HEK293 (cell line): ENCODE measurements at regions not wholly inside any gene's neighbourhood (a gene's known extent, or its start where the extent isn't known, plus 50 kb on each side); places are given as distances from the start of the nearest gene placed in this dataset.

ENCODE experiments used
- CTCF ChIA-PET: fragments of 350-600 bp; formaldehyde crosslinking; extraction: SDS; loops from one replicate; lab custom pipeline; 2021; ENCODE audit warnings: antibody characterized with exemption; lab: Yijun Ruan, JAX
- POLR2A ChIA-PET: fragments of 300-600 bp; formaldehyde crosslinking; extraction: SDS; loops from one replicate; lab custom pipeline; 2020; ENCODE audit warnings: antibody characterized with exemption, inconsistent platforms; lab: Yijun Ruan, JAX
- H3K27ac ChIP-seq: fragments of 200-500 bp; sonication (Bioruptor generic); 2 replicates; pipeline ENCODE4 v1.5.1; 2014; ENCODE audit warnings: low read depth, low read length, control low read depth, inconsistent platforms; ENCODE audit errors: extremely low read depth
- H3K36me3 ChIP-seq, 2 experiments: fragments of 200-500 bp in 1 of 2; sonication (Bioruptor generic) in 1 of 2; 1 replicate in 1 of 2; 2 replicates in 1 of 2; pipeline ENCODE4 v1.5.1; 2014 to 2017; ENCODE audit warnings: inconsistent platforms in 2 of 2, low read length in 2 of 2; ENCODE audit not compliant: control insufficient read depth in 2 of 2, insufficient read depth in 1 of 2
- H3K4me1 ChIP-seq: fragments of 200-500 bp; sonication (Bioruptor generic); 2 replicates; pipeline ENCODE4 v1.5.1; 2014; ENCODE audit warnings: mild to moderate bottlenecking, low read length, inconsistent platforms; ENCODE audit not compliant: control insufficient read depth, insufficient read depth
- H3K4me3 ChIP-seq: 2 replicates; pipeline ENCODE4 v1.5.1; 2011; ENCODE audit warnings: low read depth, mild to moderate bottlenecking, control low read depth, low read length, moderate library complexity
- H3K9me3 ChIP-seq: fragments of 200-500 bp; sonication (Bioruptor generic); 2 replicates; pipeline ENCODE4 v1.5.1; 2014; ENCODE audit warnings: low read depth, low read length, inconsistent platforms; ENCODE audit not compliant: control insufficient read depth, insufficient read depth
- EGR2 ChIP-seq: fragments of 450-650 bp; formaldehyde crosslinking; IDR thresholded peaks from 2 replicates; pipeline ENCODE4 v1.5.1; 2016; ENCODE audit warnings: low read depth, missing biosample characterization, missing genetic modification characterization
- KLF17 ChIP-seq: fragments of 450-650 bp; formaldehyde crosslinking; IDR thresholded peaks from 2 replicates; pipeline ENCODE4 v1.5.1; 2016; ENCODE audit warnings: missing biosample characterization, missing genetic modification characterization
- PBX3 ChIP-seq: sonication (generic); formaldehyde crosslinking; IDR thresholded peaks from 2 replicates; pipeline ENCODE4 v1.8.1; 2022; ENCODE audit warnings: mild to moderate bottlenecking, moderate library complexity, missing genetic modification reagents
- SALL2 ChIP-seq: fragments of 450-650 bp; formaldehyde crosslinking; IDR thresholded peaks from 2 replicates; pipeline ENCODE4 v1.5.0; 2017; ENCODE audit warnings: missing biosample characterization, mild to moderate bottlenecking, missing genetic modification characterization, borderline replicate concordance
- SP7 ChIP-seq: fragments of 450-650 bp; formaldehyde crosslinking; IDR thresholded peaks from 2 replicates; pipeline ENCODE4 v1.5.1; 2016; ENCODE audit warnings: missing biosample characterization, missing genetic modification characterization
- YY2 ChIP-seq: fragments of 450-650 bp; formaldehyde crosslinking; IDR thresholded peaks from 2 replicates; pipeline ENCODE4 v1.5.1; 2016; ENCODE audit warnings: missing biosample characterization, missing genetic modification characterization
- ZBTB1 ChIP-seq: fragments of 450-650 bp; formaldehyde crosslinking; IDR thresholded peaks from 2 replicates; pipeline ENCODE4 v1.5.1; 2016; ENCODE audit warnings: missing biosample characterization, missing genetic modification characterization
- ZBTB49 ChIP-seq: fragments of 450-650 bp; formaldehyde crosslinking; IDR thresholded peaks from 2 replicates; pipeline ENCODE4 v1.5.1; 2016; ENCODE audit warnings: missing biosample characterization, missing genetic modification characterization, low read depth
- ZNF121 ChIP-seq: fragments of 450-650 bp; formaldehyde crosslinking; IDR thresholded peaks from 2 replicates; pipeline ENCODE4 v1.5.1; 2016; ENCODE audit warnings: missing biosample characterization, missing genetic modification characterization
- ZNF132 ChIP-seq: fragments of 450-650 bp; formaldehyde crosslinking; IDR thresholded peaks from 2 replicates; pipeline ENCODE4 v1.5.1; 2017; ENCODE audit warnings: missing biosample characterization, missing genetic modification characterization, borderline replicate concordance
- ZNF280C ChIP-seq: fragments of 450-650 bp; formaldehyde crosslinking; IDR thresholded peaks from 2 replicates; pipeline ENCODE4 v1.5.1; 2016; ENCODE audit warnings: missing biosample characterization, missing genetic modification characterization
- ZNF391 ChIP-seq: fragments of 450-650 bp; formaldehyde crosslinking; IDR thresholded peaks from 2 replicates; pipeline ENCODE4 v1.5.1; 2016; ENCODE audit warnings: low read depth, missing biosample characterization, missing genetic modification characterization, borderline replicate concordance
- ZNF514 ChIP-seq: fragments of 450-650 bp; formaldehyde crosslinking; IDR thresholded peaks from 2 replicates; pipeline ENCODE4 v1.5.1; 2016; ENCODE audit warnings: missing biosample characterization, missing genetic modification characterization
- ZNF518A ChIP-seq: fragments of 450-650 bp; formaldehyde crosslinking; conservative IDR thresholded peaks from 2 replicates; pipeline ENCODE4 v1.5.1; 2016; ENCODE audit warnings: low read depth, missing biosample characterization, missing genetic modification characterization
- ZNF530 ChIP-seq: fragments of 450-650 bp; formaldehyde crosslinking; IDR thresholded peaks from 2 replicates; pipeline ENCODE4 v1.5.1; 2016; ENCODE audit warnings: low read depth, missing biosample characterization, missing genetic modification characterization
- ZNF549 ChIP-seq: fragments of 450-650 bp; IDR thresholded peaks from 2 replicates; pipeline ENCODE4 v1.5.1; 2018; ENCODE audit warnings: missing biosample characterization, missing genetic modification characterization, mild to moderate bottlenecking, inconsistent platforms, moderate library complexity
- ZSCAN5A ChIP-seq: fragments of 450-650 bp; formaldehyde crosslinking; IDR thresholded peaks from 2 replicates; pipeline ENCODE4 v1.5.1; 2016; ENCODE audit warnings: missing biosample characterization, missing genetic modification characterization

GRCh38 chr3:34155666-34156065, 357.2 kb downstream of the PDCD6IP start:
- Histone ChIP-seq H3K36me3 (no peaks in the 10 kb centered on the region), H3K27ac (no peak overlapping the region), H3K4me3 (no peak overlapping the region), H3K4me1 (no peaks in the 10 kb centered on the region), H3K9me3 (no peaks in the 10 kb centered on the region)
- ChIA-PET POLR2A (no interaction called here), CTCF (no interaction called here)
- TF ChIP-seq SALL2 (tag by site-specific recombination) (no peak), ZNF549 (tag by site-specific recombination) (no peak), ZNF280C (tag by site-specific recombination) (no peak), YY2 (tag by site-specific recombination) (no peak), ZNF132 (tag by site-specific recombination) (no peak)

GRCh38 chr3:34157491-34157890, 359.1 kb downstream of the PDCD6IP start:
- no peaks in the 10 kb centered on the region for H3K36me3 ChIP-seq
- POLR2A ChIA-PET: no interaction called here
- CTCF ChIA-PET: interaction anchor here (0.7 kb wide), 1 partner anchor 527 kb away, joined by 4 read pairs; no protein-coding TSS in a partner anchor
- TF ChIP-seq ZBTB1: no peak
- no peak for TF ChIP-seq ZBTB49 (tag by site-specific recombination)
- no peak for TF ChIP-seq ZNF391
- no peak for TF ChIP-seq KLF17 (tag by site-specific recombination)
- TF ChIP-seq SP7 (tag by site-specific recombination): no peak
- no peak overlapping the region for H3K27ac ChIP-seq
- no peaks in the 10 kb centered on the region for H3K4me1 ChIP-seq
- no peaks in the 10 kb centered on the region for H3K9me3 ChIP-seq
- H3K4me3 ChIP-seq: no peak overlapping the region

GRCh38 chr3:34159613-34160420, 361.4 kb downstream of the PDCD6IP start:
- no peak overlapping the region for H3K4me3 ChIP-seq
- CTCF ChIA-PET: no interaction called here
- no peaks in the 10 kb centered on the region for H3K9me3 ChIP-seq
- no peaks in the 10 kb centered on the region for H3K36me3 ChIP-seq
- no peak overlapping the region for H3K27ac ChIP-seq
- no peaks in the 10 kb centered on the region for H3K4me1 ChIP-seq
- POLR2A ChIA-PET: no interaction called here
- TF ChIP-seq ZNF121 (tag by site-specific recombination): no peak
- no peak for TF ChIP-seq ZNF518A (tag by site-specific recombination)
- no peak for TF ChIP-seq ZNF530 (tag by site-specific recombination)
- no peak for TF ChIP-seq ZSCAN5A (tag by site-specific recombination)
- TF ChIP-seq EGR2 (tag by site-specific recombination): no peak
- TF ChIP-seq ZNF514 (tag by site-specific recombination): no peak
- no peak for TF ChIP-seq PBX3 (CRISPR knock-in tag)
